WTC11 (cell line): ENCODE measurements at regions not wholly inside any gene's neighbourhood (a gene's known extent, or its start where the extent isn't known, plus 50 kb on each side); places are given as distances from the start of the nearest gene placed in this dataset.

Experiments
- ATAC-seq: fragments of 200-7000 bp; cut with Tn5 transposase; 2 replicates; pipeline ENCODE4 v1.10.0; 2021; ENCODE audit warnings: mild to moderate bottlenecking, moderate library complexity
- CTCF ChIA-PET: fragments of 300-600 bp; sonication (Branson Sonifier 250); formaldehyde crosslinking; loops from one replicate; lab custom pipeline; 2021; ENCODE audit warnings: antibody characterized with exemption; lab: Charles Lee
- POLR2A ChIA-PET: fragments of 350-600 bp; sonication (Branson Sonifier 250); formaldehyde crosslinking; loops from one replicate; lab custom pipeline; 2021; ENCODE audit warnings: antibody characterized with exemption; lab: Charles Lee
- DNase-seq: peaks from one replicate; pipeline ENCODE4 v3.0.0; 2021; ENCODE audit warnings: low spot score
- H3K27ac Mint-ChIP-seq: 2 replicates; pipeline ENCODE4 v1.8.0; 2021; ENCODE audit warnings: mixed read lengths
- H3K27me3 Mint-ChIP-seq: 2 replicates; pipeline ENCODE4 v1.8.0; 2021; ENCODE audit warnings: low read depth, mild to moderate bottlenecking, moderate library complexity, mixed read lengths
- H3K36me3 Mint-ChIP-seq: 2 replicates; pipeline ENCODE4 v1.8.0; 2021; ENCODE audit warnings: mixed read lengths
- H3K4me1 Mint-ChIP-seq: 2 replicates; pipeline ENCODE4 v1.8.0; 2022; ENCODE audit warnings: mixed read lengths
- H3K4me3 Mint-ChIP-seq: 2 replicates; pipeline ENCODE4 v1.8.0; 2021; ENCODE audit warnings: mild to moderate bottlenecking, moderate library complexity, mixed read lengths
- H3K9me3 Mint-ChIP-seq: 2 replicates; pipeline ENCODE4 v1.8.0; 2021; ENCODE audit warnings: mixed read lengths
- ATF1 ChIP-seq: sonication (generic); formaldehyde crosslinking; IDR thresholded peaks from 2 replicates; pipeline ENCODE4 v1.8.1; 2023; ENCODE audit warnings: mild to moderate bottlenecking, moderate library complexity, missing genetic modification reagents
- CBFB ChIP-seq: sonication (generic); formaldehyde crosslinking; IDR thresholded peaks from 2 replicates; pipeline ENCODE4 v1.8.1; 2022; ENCODE audit warnings: mild to moderate bottlenecking, low read depth, missing genetic modification reagents
- ELF4 ChIP-seq: sonication (generic); formaldehyde crosslinking; IDR thresholded peaks from 2 replicates; pipeline ENCODE4 v1.8.1; 2022; ENCODE audit warnings: low read depth, mild to moderate bottlenecking, moderate library complexity, missing genetic modification reagents
- FOXK1 ChIP-seq: sonication (generic); formaldehyde crosslinking; IDR thresholded peaks from 2 replicates; pipeline ENCODE4 v1.8.0; 2022; ENCODE audit warnings: mild to moderate bottlenecking, moderate library complexity, missing genetic modification reagents
- HMGA2 ChIP-seq: fragments of 250-450 bp; sonication (Bioruptor Pico); IDR thresholded peaks from 2 replicates; pipeline ENCODE4 v1.4.0; 2021; ENCODE audit warnings: mild to moderate bottlenecking, moderate library complexity
- NFE2L1 ChIP-seq: sonication (generic); formaldehyde crosslinking; IDR thresholded peaks from 2 replicates; pipeline ENCODE4 v1.8.1; 2023; ENCODE audit warnings: missing genetic modification reagents
- NR2C2 ChIP-seq: sonication (generic); formaldehyde crosslinking; IDR thresholded peaks from 2 replicates; pipeline ENCODE4 v1.8.0; 2022; ENCODE audit warnings: mild to moderate bottlenecking, missing genetic modification reagents
- SMAD4 ChIP-seq: sonication (generic); formaldehyde crosslinking; IDR thresholded peaks from 2 replicates; pipeline ENCODE4 v1.8.0; 2022; ENCODE audit warnings: mild to moderate bottlenecking, missing genetic modification reagents
- ZBTB21 ChIP-seq: sonication (generic); formaldehyde crosslinking; IDR thresholded peaks from 2 replicates; pipeline ENCODE4 v1.8.1; 2023; ENCODE audit warnings: mild to moderate bottlenecking, missing genetic modification reagents, borderline replicate concordance
- ZNF138 ChIP-seq: sonication (generic); formaldehyde crosslinking; conservative IDR thresholded peaks from 2 replicates; pipeline ENCODE4 v1.8.1; 2022; ENCODE audit warnings: mild to moderate bottlenecking, moderate library complexity, missing genetic modification reagents
- ZNF232 ChIP-seq: sonication (generic); formaldehyde crosslinking; IDR thresholded peaks from 2 replicates; pipeline ENCODE4 v1.8.0; 2022; ENCODE audit warnings: mild to moderate bottlenecking, missing genetic modification reagents
- TF ChIP-seq, protein P1 (sequence below): sonication (generic); formaldehyde crosslinking; IDR thresholded peaks from 2 replicates; pipeline ENCODE4 v1.8.1; 2023; ENCODE audit warnings: mild to moderate bottlenecking, missing genetic modification reagents, moderate library complexity
- TF ChIP-seq, protein P2 (sequence below): fragments of 250-450 bp; sonication (Bioruptor Pico); IDR thresholded peaks from 2 replicates; pipeline ENCODE4 v1.9.0; 2021; ENCODE audit warnings: mild to moderate bottlenecking
- TF ChIP-seq, protein P3 (sequence below): sonication (generic); formaldehyde crosslinking; IDR thresholded peaks from 2 replicates; pipeline ENCODE4 v1.8.1; 2023; ENCODE audit warnings: mild to moderate bottlenecking, moderate library complexity, missing genetic modification reagents
- TF ChIP-seq, protein P4 (sequence below): sonication (generic); formaldehyde crosslinking; IDR thresholded peaks from 2 replicates; pipeline ENCODE4 v1.8.1; 2023; ENCODE audit warnings: mild to moderate bottlenecking, missing genetic modification reagents, moderate library complexity
- TF ChIP-seq, protein P5 (sequence below): sonication (generic); formaldehyde crosslinking; IDR thresholded peaks from 2 replicates; pipeline ENCODE4 v1.8.0; 2023; ENCODE audit warnings: missing genetic modification reagents
- TF ChIP-seq, protein P6 (sequence below): sonication (generic); formaldehyde crosslinking; IDR thresholded peaks from 2 replicates; pipeline ENCODE4 v1.8.0; 2022; ENCODE audit warnings: missing genetic modification reagents
- TF ChIP-seq, protein P7 (sequence below): fragments of 250-450 bp; sonication (Bioruptor Pico); IDR thresholded peaks from 2 replicates; pipeline ENCODE4 v2.1.2; 2022; ENCODE audit warnings: mild to moderate bottlenecking, moderate library complexity

DNA sequence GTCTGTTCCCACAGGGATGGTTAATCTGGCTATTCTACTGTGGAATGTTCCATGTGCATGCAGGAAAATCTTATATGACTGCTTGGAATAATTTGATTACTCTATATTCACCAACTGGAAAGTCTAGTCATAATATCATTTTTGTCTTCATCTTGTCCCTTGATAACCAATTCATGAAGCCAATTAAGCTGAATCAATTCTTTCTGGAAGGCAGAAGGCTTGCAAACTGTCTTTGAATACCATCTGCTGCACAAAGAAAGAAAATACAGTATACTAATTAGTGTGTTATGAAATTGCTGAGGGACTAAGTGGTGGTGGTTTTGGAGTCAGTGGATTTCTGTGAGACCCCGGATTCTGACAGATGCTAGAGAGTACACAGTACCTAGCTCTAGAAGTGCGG lies 546.5 kb upstream of the MIS18BP1 start:
- H3K27ac Mint-ChIP-seq: no peak overlapping the region
- ChIA-PET POLR2A (no interaction called here), CTCF (no interaction called here)
- no peaks in the 10 kb centered on the region; the same call in 1 of the 2 replicates for H3K27me3 Mint-ChIP-seq
- TF ChIP-seq ZNF232 (CRISPR knock-in tag) (no peak), ZNF138 (CRISPR knock-in tag) (no peak), HMGA2 (no peak)
- TF ChIP-seq, protein P1, sequence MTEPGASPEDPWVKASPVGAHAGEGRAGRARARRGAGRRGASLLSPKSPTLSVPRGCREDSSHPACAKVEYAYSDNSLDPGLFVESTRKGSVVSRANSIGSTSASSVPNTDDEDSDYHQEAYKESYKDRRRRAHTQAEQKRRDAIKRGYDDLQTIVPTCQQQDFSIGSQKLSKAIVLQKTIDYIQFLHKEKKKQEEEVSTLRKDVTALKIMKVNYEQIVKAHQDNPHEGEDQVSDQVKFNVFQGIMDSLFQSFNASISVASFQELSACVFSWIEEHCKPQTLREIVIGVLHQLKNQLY (CRISPR knock-in tag): no peak
- TF ChIP-seq, protein P2, sequence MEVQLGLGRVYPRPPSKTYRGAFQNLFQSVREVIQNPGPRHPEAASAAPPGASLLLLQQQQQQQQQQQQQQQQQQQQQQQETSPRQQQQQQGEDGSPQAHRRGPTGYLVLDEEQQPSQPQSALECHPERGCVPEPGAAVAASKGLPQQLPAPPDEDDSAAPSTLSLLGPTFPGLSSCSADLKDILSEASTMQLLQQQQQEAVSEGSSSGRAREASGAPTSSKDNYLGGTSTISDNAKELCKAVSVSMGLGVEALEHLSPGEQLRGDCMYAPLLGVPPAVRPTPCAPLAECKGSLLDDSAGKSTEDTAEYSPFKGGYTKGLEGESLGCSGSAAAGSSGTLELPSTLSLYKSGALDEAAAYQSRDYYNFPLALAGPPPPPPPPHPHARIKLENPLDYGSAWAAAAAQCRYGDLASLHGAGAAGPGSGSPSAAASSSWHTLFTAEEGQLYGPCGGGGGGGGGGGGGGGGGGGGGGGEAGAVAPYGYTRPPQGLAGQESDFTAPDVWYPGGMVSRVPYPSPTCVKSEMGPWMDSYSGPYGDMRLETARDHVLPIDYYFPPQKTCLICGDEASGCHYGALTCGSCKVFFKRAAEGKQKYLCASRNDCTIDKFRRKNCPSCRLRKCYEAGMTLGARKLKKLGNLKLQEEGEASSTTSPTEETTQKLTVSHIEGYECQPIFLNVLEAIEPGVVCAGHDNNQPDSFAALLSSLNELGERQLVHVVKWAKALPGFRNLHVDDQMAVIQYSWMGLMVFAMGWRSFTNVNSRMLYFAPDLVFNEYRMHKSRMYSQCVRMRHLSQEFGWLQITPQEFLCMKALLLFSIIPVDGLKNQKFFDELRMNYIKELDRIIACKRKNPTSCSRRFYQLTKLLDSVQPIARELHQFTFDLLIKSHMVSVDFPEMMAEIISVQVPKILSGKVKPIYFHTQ (CRISPR knock-in tag): no peak
- ATAC-seq (no peak), DNase-seq (no peak)
- H3K36me3 Mint-ChIP-seq: peaks cover 10% of the 10 kb centered on the region
- no peaks in the 10 kb centered on the region for H3K4me1 Mint-ChIP-seq
- H3K9me3 Mint-ChIP-seq: peaks cover 26% of the 10 kb centered on the region
- H3K4me3 Mint-ChIP-seq: no peak overlapping the region

DNA sequence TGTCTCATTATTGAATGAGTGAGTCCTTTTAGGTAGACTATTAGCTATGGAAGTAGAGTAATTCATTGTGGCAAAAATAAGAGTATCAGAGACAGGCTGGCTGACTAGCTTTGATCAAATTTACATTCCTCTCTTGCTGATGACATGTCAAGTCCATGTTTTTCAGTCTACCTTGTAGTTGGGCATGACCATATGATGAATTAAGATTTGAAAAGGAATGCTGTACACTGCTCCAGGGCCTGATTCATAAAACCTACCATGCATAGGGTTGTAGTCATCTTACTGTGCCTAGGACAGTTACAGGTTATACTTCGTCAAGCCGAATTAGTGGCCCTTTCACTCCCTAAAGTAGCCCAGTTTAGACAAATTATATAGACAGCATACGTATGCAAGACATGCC lies 545.7 kb upstream of the MIS18BP1 start:
- DNase-seq (no peak), ATAC-seq (no peak)
- H3K4me3 Mint-ChIP-seq: no peak overlapping the region
- POLR2A ChIA-PET: no interaction called here
- CTCF ChIA-PET: no interaction called here
- no peaks in the 10 kb centered on the region; the same call in 1 of the 2 replicates for H3K27me3 Mint-ChIP-seq
- no peaks in the 10 kb centered on the region for H3K4me1 Mint-ChIP-seq
- H3K36me3 Mint-ChIP-seq: peaks cover 10% of the 10 kb centered on the region
- no peak overlapping the region for H3K27ac Mint-ChIP-seq
- peaks cover 33% of the 10 kb centered on the region for H3K9me3 Mint-ChIP-seq
- TF ChIP-seq, protein P3, sequence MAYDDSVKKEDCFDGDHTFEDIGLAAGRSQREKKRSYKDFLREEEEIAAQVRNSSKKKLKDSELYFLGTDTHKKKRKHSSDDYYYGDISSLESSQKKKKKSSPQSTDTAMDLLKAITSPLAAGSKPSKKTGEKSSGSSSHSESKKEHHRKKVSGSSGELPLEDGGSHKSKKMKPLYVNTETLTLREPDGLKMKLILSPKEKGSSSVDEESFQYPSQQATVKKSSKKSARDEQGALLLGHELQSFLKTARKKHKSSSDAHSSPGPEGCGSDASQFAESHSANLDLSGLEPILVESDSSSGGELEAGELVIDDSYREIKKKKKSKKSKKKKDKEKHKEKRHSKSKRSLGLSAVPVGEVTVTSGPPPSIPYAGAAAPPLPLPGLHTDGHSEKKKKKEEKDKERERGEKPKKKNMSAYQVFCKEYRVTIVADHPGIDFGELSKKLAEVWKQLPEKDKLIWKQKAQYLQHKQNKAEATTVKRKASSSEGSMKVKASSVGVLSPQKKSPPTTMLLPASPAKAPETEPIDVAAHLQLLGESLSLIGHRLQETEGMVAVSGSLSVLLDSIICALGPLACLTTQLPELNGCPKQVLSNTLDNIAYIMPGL (CRISPR knock-in tag): no peak
- TF ChIP-seq ELF4 (CRISPR knock-in tag): no peak
- TF ChIP-seq, protein P4, sequence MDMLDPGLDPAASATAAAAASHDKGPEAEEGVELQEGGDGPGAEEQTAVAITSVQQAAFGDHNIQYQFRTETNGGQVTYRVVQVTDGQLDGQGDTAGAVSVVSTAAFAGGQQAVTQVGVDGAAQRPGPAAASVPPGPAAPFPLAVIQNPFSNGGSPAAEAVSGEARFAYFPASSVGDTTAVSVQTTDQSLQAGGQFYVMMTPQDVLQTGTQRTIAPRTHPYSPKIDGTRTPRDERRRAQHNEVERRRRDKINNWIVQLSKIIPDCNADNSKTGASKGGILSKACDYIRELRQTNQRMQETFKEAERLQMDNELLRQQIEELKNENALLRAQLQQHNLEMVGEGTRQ (CRISPR knock-in tag): no peak
- TF ChIP-seq, protein P2 (CRISPR knock-in tag): no peak
- no peak for TF ChIP-seq SMAD4 (CRISPR knock-in tag)
- TF ChIP-seq, protein P5, sequence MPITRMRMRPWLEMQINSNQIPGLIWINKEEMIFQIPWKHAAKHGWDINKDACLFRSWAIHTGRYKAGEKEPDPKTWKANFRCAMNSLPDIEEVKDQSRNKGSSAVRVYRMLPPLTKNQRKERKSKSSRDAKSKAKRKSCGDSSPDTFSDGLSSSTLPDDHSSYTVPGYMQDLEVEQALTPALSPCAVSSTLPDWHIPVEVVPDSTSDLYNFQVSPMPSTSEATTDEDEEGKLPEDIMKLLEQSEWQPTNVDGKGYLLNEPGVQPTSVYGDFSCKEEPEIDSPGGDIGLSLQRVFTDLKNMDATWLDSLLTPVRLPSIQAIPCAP: no peak
- TF ChIP-seq ZBTB21 (CRISPR knock-in tag): no peak
- TF ChIP-seq HMGA2: no peak
- TF ChIP-seq CBFB (CRISPR knock-in tag): no peak
- no peak for TF ChIP-seq FOXK1 (CRISPR knock-in tag)
- TF ChIP-seq, protein P6, sequence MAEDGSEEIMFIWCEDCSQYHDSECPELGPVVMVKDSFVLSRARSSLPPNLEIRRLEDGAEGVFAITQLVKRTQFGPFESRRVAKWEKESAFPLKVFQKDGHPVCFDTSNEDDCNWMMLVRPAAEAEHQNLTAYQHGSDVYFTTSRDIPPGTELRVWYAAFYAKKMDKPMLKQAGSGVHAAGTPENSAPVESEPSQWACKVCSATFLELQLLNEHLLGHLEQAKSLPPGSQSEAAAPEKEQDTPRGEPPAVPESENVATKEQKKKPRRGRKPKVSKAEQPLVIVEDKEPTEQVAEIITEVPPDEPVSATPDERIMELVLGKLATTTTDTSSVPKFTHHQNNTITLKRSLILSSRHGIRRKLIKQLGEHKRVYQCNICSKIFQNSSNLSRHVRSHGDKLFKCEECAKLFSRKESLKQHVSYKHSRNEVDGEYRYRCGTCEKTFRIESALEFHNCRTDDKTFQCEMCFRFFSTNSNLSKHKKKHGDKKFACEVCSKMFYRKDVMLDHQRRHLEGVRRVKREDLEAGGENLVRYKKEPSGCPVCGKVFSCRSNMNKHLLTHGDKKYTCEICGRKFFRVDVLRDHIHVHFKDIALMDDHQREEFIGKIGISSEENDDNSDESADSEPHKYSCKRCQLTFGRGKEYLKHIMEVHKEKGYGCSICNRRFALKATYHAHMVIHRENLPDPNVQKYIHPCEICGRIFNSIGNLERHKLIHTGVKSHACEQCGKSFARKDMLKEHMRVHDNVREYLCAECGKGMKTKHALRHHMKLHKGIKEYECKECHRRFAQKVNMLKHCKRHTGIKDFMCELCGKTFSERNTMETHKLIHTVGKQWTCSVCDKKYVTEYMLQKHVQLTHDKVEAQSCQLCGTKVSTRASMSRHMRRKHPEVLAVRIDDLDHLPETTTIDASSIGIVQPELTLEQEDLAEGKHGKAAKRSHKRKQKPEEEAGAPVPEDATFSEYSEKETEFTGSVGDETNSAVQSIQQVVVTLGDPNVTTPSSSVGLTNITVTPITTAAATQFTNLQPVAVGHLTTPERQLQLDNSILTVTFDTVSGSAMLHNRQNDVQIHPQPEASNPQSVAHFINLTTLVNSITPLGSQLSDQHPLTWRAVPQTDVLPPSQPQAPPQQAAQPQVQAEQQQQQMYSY (CRISPR knock-in tag): no peak
- no peak for TF ChIP-seq NR2C2 (CRISPR knock-in tag)
- TF ChIP-seq ATF1 (CRISPR knock-in tag): no peak
- no peak for TF ChIP-seq NFE2L1
- TF ChIP-seq, protein P7, sequence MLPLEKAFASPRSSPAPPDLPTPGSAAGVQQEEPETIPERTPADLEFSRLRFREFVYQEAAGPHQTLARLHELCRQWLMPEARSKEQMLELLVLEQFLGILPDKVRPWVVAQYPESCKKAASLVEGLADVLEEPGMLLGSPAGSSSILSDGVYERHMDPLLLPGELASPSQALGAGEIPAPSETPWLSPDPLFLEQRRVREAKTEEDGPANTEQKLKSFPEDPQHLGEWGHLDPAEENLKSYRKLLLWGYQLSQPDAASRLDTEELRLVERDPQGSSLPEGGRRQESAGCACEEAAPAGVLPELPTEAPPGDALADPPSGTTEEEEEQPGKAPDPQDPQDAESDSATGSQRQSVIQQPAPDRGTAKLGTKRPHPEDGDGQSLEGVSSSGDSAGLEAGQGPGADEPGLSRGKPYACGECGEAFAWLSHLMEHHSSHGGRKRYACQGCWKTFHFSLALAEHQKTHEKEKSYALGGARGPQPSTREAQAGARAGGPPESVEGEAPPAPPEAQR: no peak
